ENCODE measurements at regions not wholly inside any gene's neighbourhood (a gene's known extent, or its start where the extent isn't known, plus 50 kb on each side); places are given as distances from the start of the nearest gene placed in this dataset.

DNA sequence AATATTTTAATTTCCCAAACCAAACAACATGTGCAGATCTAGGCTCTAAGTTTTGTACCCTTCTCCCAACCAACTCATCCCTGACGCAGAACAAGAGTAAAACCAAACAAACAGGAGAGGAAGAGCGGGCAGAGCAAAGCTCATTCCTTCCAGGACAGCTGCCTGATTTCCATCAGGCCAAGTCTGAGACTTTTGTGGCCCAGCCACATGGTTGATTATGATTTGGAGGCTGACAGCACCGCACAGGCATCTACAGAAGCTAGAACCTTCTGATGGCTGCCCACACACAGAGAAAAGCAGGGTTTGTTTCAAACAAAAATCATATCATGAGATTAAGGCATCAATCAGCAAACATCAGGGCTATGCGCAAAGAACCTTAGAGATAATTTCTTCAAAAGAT, 262.6 kb downstream of the TNS1 start:
- WGBS (ENCODE audit: insufficient coverage), result 97% methylated on average over 3 of the region's 4 CpGs
- H3K4me3 Mint-ChIP-seq, result no peak overlapping the region
- intact Hi-C loops (cut with micrococcal nuclease), result no loop called here
- no peak for ATAC-seq (ENCODE audit: low read depth)
- H3K9me3 Mint-ChIP-seq (ENCODE audit: insufficient read depth), result no peaks in the 10 kb centered on the region
- peaks cover 12% of the 10 kb centered on the region for H3K4me1 Mint-ChIP-seq
- POLR2A ChIA-PET, result no interaction called here
- Histone ChIP-seq H2AFZ (ENCODE audit: insufficient read depth, low read depth, low read length, poor library complexity, severe bottlenecking) (no peak overlapping the region), H3K27ac (ENCODE audit: low read length in 2 of 2) (no peak overlapping the region), H4K20me1 (ENCODE audit: control insufficient read depth, insufficient read depth, low read length, poor library complexity, severe bottlenecking) (no peaks in the 10 kb centered on the region), H3K9me3 (ENCODE audit: control extremely low read depth in 1 of 3, control insufficient read depth in 2 of 3, insufficient read depth in 1 of 3, low read length in 2 of 3) (peaks cover 0 to 2% (median 0%) of the 10 kb centered on the region in 3 donors), H3K4me3 (ENCODE audit: control extremely low read depth in 1 of 5, extremely low read depth in 1 of 5, insufficient read depth in 1 of 5, low read depth in 2 of 5, low read length in 4 of 5) (no peak overlapping the region), H3K4me1 (ENCODE audit: control insufficient read depth in 2 of 2, insufficient read depth in 2 of 2, low read length in 2 of 2) (no peaks in the 10 kb centered on the region), H3K27me3 (replicated peaks in 1 of 4; ENCODE audit: control extremely low read depth in 1 of 4, control insufficient read depth in 3 of 4, insufficient read depth in 4 of 4, low read length in 3 of 4) (peaks cover 0 to 6% (median 0%) of the 10 kb centered on the region in 4 experiments), H3K79me2 (ENCODE audit: control insufficient read depth, insufficient read depth, low read length) (no peaks in the 10 kb centered on the region), H3K4me2 (replicated peaks; ENCODE audit: low read depth, low read length, poor library complexity, severe bottlenecking) (no peak overlapping the region), H3K36me3 (replicated peaks in 1 of 2; ENCODE audit: control extremely low read depth in 1 of 2, control insufficient read depth in 1 of 2, extremely low read depth in 1 of 2, insufficient read depth in 2 of 2, low read length in 1 of 2) (no peaks in the 10 kb centered on the region), H3K9ac (ENCODE audit: low read length) (no peak overlapping the region)
- CTCF ChIA-PET, result no interaction called here
- no peak overlapping the region for H3K27ac Mint-ChIP-seq
- no peaks in the 10 kb centered on the region for H3K27me3 Mint-ChIP-seq
- DNase-seq, result no peak
- no peak for TF ChIP-seq EZH2 (IDR thresholded peaks at IDR 0.05; ENCODE audit: borderline replicate concordance, insufficient read depth, low read depth, low read length, poor library complexity, severe bottlenecking)
- TF ChIP-seq, protein P1, sequence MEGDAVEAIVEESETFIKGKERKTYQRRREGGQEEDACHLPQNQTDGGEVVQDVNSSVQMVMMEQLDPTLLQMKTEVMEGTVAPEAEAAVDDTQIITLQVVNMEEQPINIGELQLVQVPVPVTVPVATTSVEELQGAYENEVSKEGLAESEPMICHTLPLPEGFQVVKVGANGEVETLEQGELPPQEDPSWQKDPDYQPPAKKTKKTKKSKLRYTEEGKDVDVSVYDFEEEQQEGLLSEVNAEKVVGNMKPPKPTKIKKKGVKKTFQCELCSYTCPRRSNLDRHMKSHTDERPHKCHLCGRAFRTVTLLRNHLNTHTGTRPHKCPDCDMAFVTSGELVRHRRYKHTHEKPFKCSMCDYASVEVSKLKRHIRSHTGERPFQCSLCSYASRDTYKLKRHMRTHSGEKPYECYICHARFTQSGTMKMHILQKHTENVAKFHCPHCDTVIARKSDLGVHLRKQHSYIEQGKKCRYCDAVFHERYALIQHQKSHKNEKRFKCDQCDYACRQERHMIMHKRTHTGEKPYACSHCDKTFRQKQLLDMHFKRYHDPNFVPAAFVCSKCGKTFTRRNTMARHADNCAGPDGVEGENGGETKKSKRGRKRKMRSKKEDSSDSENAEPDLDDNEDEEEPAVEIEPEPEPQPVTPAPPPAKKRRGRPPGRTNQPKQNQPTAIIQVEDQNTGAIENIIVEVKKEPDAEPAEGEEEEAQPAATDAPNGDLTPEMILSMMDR (IDR thresholded peaks at IDR 0.05), result no peak

DNA sequence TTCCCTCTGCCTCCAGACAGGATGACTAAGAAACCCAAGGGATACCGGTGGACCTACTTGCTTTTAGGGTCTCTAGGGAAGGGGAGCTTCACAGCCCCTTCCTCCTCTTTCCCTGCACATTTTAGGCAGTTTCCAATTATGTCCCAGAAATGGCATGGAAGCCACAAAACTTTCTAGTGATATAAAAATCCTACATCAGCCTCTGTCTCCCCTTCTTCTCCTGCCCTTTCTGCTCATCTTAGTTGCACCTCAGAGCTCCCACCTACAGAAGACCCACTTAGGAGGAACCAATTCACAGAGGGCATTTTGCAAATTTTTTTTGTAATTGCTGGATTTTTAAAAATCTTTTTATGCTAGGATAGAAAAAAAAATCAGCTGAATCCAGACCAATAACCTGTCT, 263.1 kb downstream of the TNS1 start:
- Histone ChIP-seq H3K4me2 (replicated peaks; ENCODE audit: low read depth, low read length, poor library complexity, severe bottlenecking) (no peak overlapping the region), H3K9me3 (ENCODE audit: control extremely low read depth in 1 of 3, control insufficient read depth in 2 of 3, insufficient read depth in 1 of 3, low read length in 2 of 3) (no peaks in the 10 kb centered on the region), H2AFZ (ENCODE audit: insufficient read depth, low read depth, low read length, poor library complexity, severe bottlenecking) (no peak overlapping the region), H4K20me1 (ENCODE audit: control insufficient read depth, insufficient read depth, low read length, poor library complexity, severe bottlenecking) (no peaks in the 10 kb centered on the region), H3K79me2 (ENCODE audit: control insufficient read depth, insufficient read depth, low read length) (no peaks in the 10 kb centered on the region), H3K4me1 (ENCODE audit: control insufficient read depth in 2 of 2, insufficient read depth in 2 of 2, low read length in 2 of 2) (no peaks in the 10 kb centered on the region), H3K9ac (ENCODE audit: low read length) (no peak overlapping the region), H3K4me3 (ENCODE audit: control extremely low read depth in 1 of 5, extremely low read depth in 1 of 5, insufficient read depth in 1 of 5, low read depth in 2 of 5, low read length in 4 of 5) (no peak overlapping the region), H3K27ac (ENCODE audit: low read length in 2 of 2) (no peak overlapping the region), H3K36me3 (replicated peaks in 1 of 2; ENCODE audit: control extremely low read depth in 1 of 2, control insufficient read depth in 1 of 2, extremely low read depth in 1 of 2, insufficient read depth in 2 of 2, low read length in 1 of 2) (no peaks in the 10 kb centered on the region), H3K27me3 (replicated peaks in 1 of 4; ENCODE audit: control extremely low read depth in 1 of 4, control insufficient read depth in 3 of 4, insufficient read depth in 4 of 4, low read length in 3 of 4) (peaks cover 0 to 6% (median 0%) of the 10 kb centered on the region in 4 experiments)
- 100% methylated on average over 1 of the region's 1 CpG for WGBS (ENCODE audit: insufficient coverage)
- Mint-ChIP-seq H3K9me3 (ENCODE audit: insufficient read depth) (no peaks in the 10 kb centered on the region), H3K4me3 (no peak overlapping the region), H3K27ac (no peak overlapping the region), H3K4me1 (peaks cover 13% of the 10 kb centered on the region), H3K27me3 (no peaks in the 10 kb centered on the region)
- ChIA-PET POLR2A (no interaction called here), CTCF (no interaction called here)
- no peak for TF ChIP-seq EZH2 (IDR thresholded peaks at IDR 0.05; ENCODE audit: borderline replicate concordance, insufficient read depth, low read depth, low read length, poor library complexity, severe bottlenecking)
- TF ChIP-seq, protein P1 (IDR thresholded peaks at IDR 0.05), result no peak
- DNase-seq, result no peak
- ATAC-seq (ENCODE audit: low read depth), result no peak
- intact Hi-C loops (cut with micrococcal nuclease), result no loop called here
